Small intestine (tissue), 7 donors: ENCODE measurements at regions not wholly inside any gene's neighbourhood (a gene's known extent, or its start where the extent isn't known, plus 50 kb on each side); places are given as distances from the start of the nearest gene placed in this dataset.

ENCODE experiments used
- DNase-seq, 2 donors: peaks; one replicate each; pipeline versions ENCODE4 v3.0.0 to v3.0.0-alpha.2; 2013
- FAIRE-seq: peaks from 2 replicates; lab custom pipeline; 2012; peaks lifted over from hg19 to GRCh38; lab: Jason Lieb, UNC
- H3K27ac ChIP-seq, 3 donors: one replicate each; pipeline ENCODE4 v1.5.1; 2013; ENCODE audit warnings: low read length in 2 of 3, mild to moderate bottlenecking in 2 of 3, control low read depth in 1 of 3, inconsistent platforms in 1 of 3, low read depth in 1 of 3, moderate library complexity in 1 of 3
- H3K27me3 ChIP-seq, 3 donors: one replicate each; pipeline ENCODE4 v1.6.1; 2013; ENCODE audit warnings: low read length in 3 of 3, inconsistent platforms in 1 of 3; ENCODE audit not compliant: control insufficient read depth in 3 of 3, insufficient read depth in 3 of 3
- H3K36me3 ChIP-seq, 3 donors: one replicate each; pipeline ENCODE4 v1.6.1; 2013; ENCODE audit warnings: low read length in 3 of 3, inconsistent platforms in 1 of 3, low read depth in 1 of 3, mild to moderate bottlenecking in 1 of 3, moderate library complexity in 1 of 3; ENCODE audit not compliant: control insufficient read depth in 3 of 3, insufficient read depth in 2 of 3
- H3K4me1 ChIP-seq, 3 donors: one replicate each; pipeline ENCODE4 v1.6.1; 2013; ENCODE audit warnings: low read length in 2 of 3, inconsistent platforms in 1 of 3, low read depth in 1 of 3, mild to moderate bottlenecking in 1 of 3, moderate library complexity in 1 of 3; ENCODE audit not compliant: control insufficient read depth in 3 of 3, insufficient read depth in 2 of 3
- H3K4me3 ChIP-seq, 3 donors: one replicate each; pipeline ENCODE4 v1.5.1; 2013; ENCODE audit warnings: low read length in 3 of 3, control low read depth in 1 of 3, inconsistent platforms in 1 of 3, low read depth in 1 of 3, mild to moderate bottlenecking in 1 of 3, moderate library complexity in 1 of 3
- H3K9me3 ChIP-seq, 2 donors: one replicate each; pipeline ENCODE4 v1.6.1; 2013; ENCODE audit warnings: low read depth in 1 of 2, low read length in 1 of 2; ENCODE audit not compliant: control insufficient read depth in 2 of 2, insufficient read depth in 1 of 2
- WGBS, 3 donors: extraction: QIAGEN DNeasy Blood & Tissue Kit; methylation state at CpG; one replicate each; pipeline ENCODE4 v1.1.7; 2013; 5-methylcytosine and 5-hydroxymethylcytosine counted together
- donor health status: healthy with polysubstance abuse.
- donor health status: control.
- donor health status: control.
- donor health status: Bipolar disorder and iron deficiency.
- donor health status: healthy.

DNA sequence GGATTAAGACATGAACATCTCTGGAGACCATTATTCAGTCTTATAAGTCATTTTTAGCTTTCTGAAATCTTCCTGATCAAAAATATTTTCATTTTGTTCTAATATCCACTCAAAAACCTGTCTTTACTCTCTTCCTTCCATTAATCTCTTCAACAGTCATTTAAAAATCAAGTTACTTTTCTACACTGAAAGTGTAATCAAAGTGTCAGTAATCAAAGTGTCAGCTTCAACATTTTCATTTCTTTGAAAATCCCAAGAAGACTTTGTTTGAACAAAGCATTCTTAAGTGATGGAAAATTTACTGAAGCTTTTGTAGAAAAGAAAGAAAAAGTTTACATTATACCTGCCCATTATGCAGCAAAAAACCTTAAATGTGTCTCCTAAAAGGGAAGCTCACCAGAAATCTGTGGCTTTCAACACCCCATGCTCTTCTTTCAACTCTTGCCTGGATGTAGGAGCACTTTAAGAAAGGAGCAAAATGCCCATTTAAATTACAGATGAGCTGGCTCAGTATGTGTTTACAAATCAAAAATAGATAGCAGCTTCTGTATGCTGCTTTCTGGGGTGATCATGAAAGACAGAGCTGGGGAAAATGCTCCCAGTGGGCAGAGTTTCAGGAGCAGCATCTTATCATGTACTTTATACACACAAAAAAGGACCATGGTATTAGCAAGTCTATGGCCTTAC, 260.8 kb upstream of the NCAM2 start:
- Histone ChIP-seq H3K36me3 (no peaks in the 10 kb centered on the region), H3K4me1 (no peaks in the 10 kb centered on the region), H3K4me3 (no peak overlapping the region), H3K27me3 (no peaks in the 10 kb centered on the region), H3K9me3 (peaks cover 0 to 2% of the 10 kb centered on the region in 2 donors), H3K27ac (no peak overlapping the region)
- DNase-seq (no peak), FAIRE-seq (no peak)

- no peak overlapping the region for H3K27ac ChIP-seq
- 74 to 81% (median 77%) methylated on average over 5 of the region's 5 CpGs for WGBS, 3 donors
- FAIRE-seq = no peak
Observed at GRCh38 chr21:20739421-20739820, 258.8 kb upstream of the NCAM2 start.

DNA sequence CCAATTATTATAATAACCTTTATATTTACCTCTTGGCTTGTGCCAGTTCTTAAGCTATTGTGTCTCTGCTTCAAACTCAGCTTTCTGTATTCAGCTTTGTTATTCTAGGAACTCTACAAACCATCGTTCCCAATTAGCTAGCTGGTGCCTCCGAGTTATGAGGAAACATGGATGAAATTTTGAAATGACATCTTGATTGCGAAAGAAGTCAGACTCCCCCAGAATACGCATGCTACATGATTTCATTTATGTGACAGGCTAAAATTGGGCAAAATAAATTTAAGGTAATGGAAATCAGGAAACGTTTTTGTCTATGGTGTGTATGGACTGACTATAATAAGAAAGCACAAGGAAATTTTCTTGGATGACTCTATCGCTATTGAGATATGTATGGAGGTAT, 256.8 kb upstream of the NCAM2 start:
- WGBS, 3 donors = 84 to 86% (median 85%) methylated on average over 6 of the region's 6 CpGs
- FAIRE-seq = no peak
- no peaks in the 10 kb centered on the region for H3K4me1 ChIP-seq
- H3K9me3 ChIP-seq = peaks cover 0 to 2% of the 10 kb centered on the region in 2 donors
- H3K27me3 ChIP-seq = no peaks in the 10 kb centered on the region
- H3K27ac ChIP-seq = no peak overlapping the region
- DNase-seq = no peak
- H3K36me3 ChIP-seq = no peaks in the 10 kb centered on the region
- no peak overlapping the region for H3K4me3 ChIP-seq

More at GRCh38 chr21:20739421-20739820, 258.8 kb upstream of the NCAM2 start:
- Histone ChIP-seq H3K4me1 (no peaks in the 10 kb centered on the region), H3K4me3 (no peak overlapping the region), H3K27me3 (no peaks in the 10 kb centered on the region), H3K9me3 (peaks cover 0 to 2% of the 10 kb centered on the region in 2 donors), H3K36me3 (no peaks in the 10 kb centered on the region)
- no peak for DNase-seq

GRCh38 chr21:20760221-20760620, 238.0 kb upstream of the NCAM2 start:
- FAIRE-seq = no peak
- no peaks in the 10 kb centered on the region for H3K4me1 ChIP-seq

GRCh38 chr21:20774737-20775136, 223.5 kb upstream of the NCAM2 start:
- H3K27ac ChIP-seq = no peak overlapping the region
- 92 to 100% (median 97%) methylated on average over 1 of the region's 1 CpG for WGBS, 3 donors

More at GRCh38 chr21:20760221-20760620, 238.0 kb upstream of the NCAM2 start:
- DNase-seq = no peak
- no peaks in the 10 kb centered on the region for H3K27me3 ChIP-seq
- 66 to 78% (median 75%) methylated on average over 2 of the region's 2 CpGs for WGBS, 3 donors
- H3K4me3 ChIP-seq = no peak overlapping the region
- no peak overlapping the region for H3K27ac ChIP-seq
- no peaks in the 10 kb centered on the region for H3K9me3 ChIP-seq
- H3K36me3 ChIP-seq = no peaks in the 10 kb centered on the region

DNA sequence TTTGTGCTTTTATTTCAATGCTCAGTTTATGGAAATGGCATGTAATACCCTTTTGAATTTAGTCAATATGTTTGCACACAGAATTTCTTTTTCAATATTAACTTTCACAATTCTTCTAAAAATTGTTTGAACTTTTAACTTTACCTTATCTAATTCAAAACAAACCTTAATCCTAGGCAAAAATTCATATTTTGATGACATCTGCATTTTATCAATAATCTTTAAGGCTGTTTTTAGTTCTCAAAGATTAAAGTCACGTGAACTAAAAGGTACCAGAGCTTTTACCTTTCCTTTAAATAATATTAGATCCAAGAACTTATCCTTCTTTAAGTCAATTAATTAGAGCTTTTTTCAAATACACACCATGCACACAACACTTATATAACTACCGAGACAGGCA, 218.9 kb upstream of the NCAM2 start:
- H3K4me1 ChIP-seq = no peaks in the 10 kb centered on the region
- peaks cover 0 to 28% of the 10 kb centered on the region in 2 donors for H3K9me3 ChIP-seq
- no peak overlapping the region for H3K4me3 ChIP-seq
- WGBS, 3 donors = 63 to 65% (median 64%) methylated on average over 2 of the region's 2 CpGs
- no peak for DNase-seq
- H3K27me3 ChIP-seq = no peaks in the 10 kb centered on the region
- H3K27ac ChIP-seq = no peak overlapping the region
- no peak for FAIRE-seq
- no peaks in the 10 kb centered on the region for H3K36me3 ChIP-seq

More at GRCh38 chr21:20774737-20775136, 223.5 kb upstream of the NCAM2 start:
- Histone ChIP-seq H3K9me3 (peaks cover 2 to 10% of the 10 kb centered on the region in 2 donors), H3K27me3 (no peaks in the 10 kb centered on the region), H3K4me3 (no peak overlapping the region), H3K36me3 (no peaks in the 10 kb centered on the region), H3K4me1 (no peaks in the 10 kb centered on the region)
- DNase-seq = no peak
- FAIRE-seq = no peak

DNA sequence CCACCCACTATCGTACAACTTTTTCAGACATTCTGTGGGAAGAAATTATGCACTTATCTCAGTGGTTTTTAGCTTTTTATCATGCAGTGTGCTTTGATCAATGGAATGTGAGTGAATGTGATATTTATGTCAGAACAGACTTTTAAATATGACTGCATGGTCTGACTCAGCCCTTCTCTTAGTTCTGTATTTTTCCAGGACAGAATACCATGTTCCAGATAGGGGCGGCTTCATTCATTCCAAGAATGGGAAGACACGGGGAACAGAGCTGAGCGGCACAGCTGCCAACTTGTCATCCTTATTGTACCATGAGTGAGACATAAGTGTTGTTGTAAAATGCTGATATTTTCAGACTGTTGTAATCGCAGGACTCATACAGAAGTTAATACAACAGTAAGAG, 214.6 kb upstream of the NCAM2 start:
- WGBS, 3 donors = 91 to 96% (median 91%) methylated on average over 5 of the region's 5 CpGs

DNA sequence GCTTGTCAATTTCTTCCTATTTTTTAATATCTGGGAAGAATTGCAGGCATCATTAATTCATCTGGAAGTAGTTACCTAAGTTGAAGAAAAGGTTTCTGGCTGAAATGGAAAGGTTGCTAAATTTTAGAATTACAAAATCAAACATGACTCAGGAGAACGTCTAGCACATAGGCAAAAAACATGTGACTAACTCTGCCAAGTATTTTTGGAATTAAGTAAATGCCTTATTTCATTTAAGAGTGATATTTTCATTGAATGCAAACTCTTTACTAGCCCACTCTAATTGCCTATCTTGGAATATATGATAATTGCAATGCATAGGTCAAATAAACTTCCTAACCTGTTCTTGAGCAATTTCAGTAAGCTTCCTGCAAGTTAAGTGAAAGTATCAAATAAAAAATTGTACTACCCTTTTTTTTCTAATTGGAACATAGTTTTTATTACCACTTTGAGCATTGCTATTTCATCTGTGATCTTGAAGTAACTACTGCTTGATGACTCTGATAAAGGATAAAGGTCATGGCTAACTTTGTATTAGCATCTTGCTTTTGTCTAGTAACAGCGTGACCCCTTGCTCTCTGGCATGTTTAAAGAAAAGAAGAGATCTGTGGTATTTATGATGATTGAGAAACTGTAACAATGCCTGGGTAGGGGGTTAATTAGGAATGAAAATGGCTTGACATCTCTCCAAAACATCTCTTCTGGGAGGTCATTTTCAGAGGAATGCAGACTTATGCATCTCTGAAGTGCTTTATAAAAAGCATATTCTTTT, 208.3 kb upstream of the NCAM2 start:
- FAIRE-seq = no peak
- 40 to 65% (median 63%) methylated on average over 2 of the region's 2 CpGs for WGBS, 3 donors

More for the DNA sequence above, 214.6 kb upstream of the NCAM2 start:
- no peaks in the 10 kb centered on the region for H3K4me1 ChIP-seq
- no peaks in the 10 kb centered on the region for H3K27me3 ChIP-seq
- H3K4me3 ChIP-seq = no peak overlapping the region
- no peak for FAIRE-seq
- no peaks in the 10 kb centered on the region for H3K36me3 ChIP-seq
- peaks cover 0 to 18% of the 10 kb centered on the region in 2 donors for H3K9me3 ChIP-seq
- H3K27ac ChIP-seq = no peak overlapping the region
- no peak for DNase-seq

More for the DNA sequence above, 208.3 kb upstream of the NCAM2 start:
- Histone ChIP-seq H3K4me1 (no peaks in the 10 kb centered on the region), H3K27me3 (no peaks in the 10 kb centered on the region), H3K9me3 (no peaks in the 10 kb centered on the region), H3K27ac (no peak overlapping the region), H3K36me3 (no peaks in the 10 kb centered on the region), H3K4me3 (no peak overlapping the region)
- no peak for DNase-seq
